ENCODE measurements at regions not wholly inside any gene's neighbourhood (a gene's known extent, or its start where the extent isn't known, plus 50 kb on each side); places are given as distances from the start of the nearest gene placed in this dataset.

DNA sequence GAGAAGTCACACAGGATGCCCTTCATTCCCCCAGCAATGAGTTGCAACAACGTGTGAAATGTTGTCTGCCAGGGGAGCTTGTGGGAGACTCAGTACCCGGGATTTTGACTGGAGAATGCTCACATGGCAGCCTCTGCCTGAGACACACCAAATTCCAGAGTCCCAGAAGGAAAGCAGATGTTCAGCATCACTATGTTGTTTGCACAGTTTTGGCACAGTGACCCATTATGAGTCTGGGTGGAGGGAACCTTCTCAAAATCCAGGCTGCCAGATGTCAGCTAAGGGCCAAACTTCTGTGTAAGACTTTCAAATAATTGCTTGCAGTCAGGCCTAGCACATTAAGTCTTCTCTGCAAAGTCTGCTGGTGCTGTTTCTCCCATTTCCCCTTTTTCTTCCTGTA, 1029.7 kb upstream of the TENM3 start:
- no peaks in the 10 kb centered on the region for H3K4me1 ChIP-seq
- peak in 1 of 4 donors; percentile 1 for DNase-seq

DNA sequence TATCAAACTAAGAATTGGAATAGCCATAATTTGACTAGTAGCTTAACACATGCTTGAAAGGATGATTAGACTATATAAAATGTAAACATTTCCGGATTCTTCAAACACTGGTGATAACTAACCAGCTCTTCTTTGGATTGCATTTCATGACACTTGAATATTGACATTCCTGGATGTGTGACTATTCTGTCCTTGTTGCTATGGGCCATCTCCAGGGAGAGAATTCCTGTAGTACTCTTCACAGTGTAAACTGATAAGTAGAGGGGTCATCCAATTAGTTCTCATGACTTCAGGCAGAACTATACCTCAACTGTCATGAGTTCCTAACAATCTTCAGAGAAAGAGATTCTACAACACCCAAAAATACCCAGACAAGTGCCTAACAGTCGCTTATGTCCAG, 1026.7 kb upstream of the TENM3 start:
- H3K36me3 ChIP-seq (replicated peaks in 1 of 2; ENCODE audit: insufficient read depth in 1 of 2, low read depth in 2 of 2): no peaks in the 10 kb centered on the region
- no peaks in the 10 kb centered on the region for H3K4me1 ChIP-seq
- TF ChIP-seq, protein P1, sequence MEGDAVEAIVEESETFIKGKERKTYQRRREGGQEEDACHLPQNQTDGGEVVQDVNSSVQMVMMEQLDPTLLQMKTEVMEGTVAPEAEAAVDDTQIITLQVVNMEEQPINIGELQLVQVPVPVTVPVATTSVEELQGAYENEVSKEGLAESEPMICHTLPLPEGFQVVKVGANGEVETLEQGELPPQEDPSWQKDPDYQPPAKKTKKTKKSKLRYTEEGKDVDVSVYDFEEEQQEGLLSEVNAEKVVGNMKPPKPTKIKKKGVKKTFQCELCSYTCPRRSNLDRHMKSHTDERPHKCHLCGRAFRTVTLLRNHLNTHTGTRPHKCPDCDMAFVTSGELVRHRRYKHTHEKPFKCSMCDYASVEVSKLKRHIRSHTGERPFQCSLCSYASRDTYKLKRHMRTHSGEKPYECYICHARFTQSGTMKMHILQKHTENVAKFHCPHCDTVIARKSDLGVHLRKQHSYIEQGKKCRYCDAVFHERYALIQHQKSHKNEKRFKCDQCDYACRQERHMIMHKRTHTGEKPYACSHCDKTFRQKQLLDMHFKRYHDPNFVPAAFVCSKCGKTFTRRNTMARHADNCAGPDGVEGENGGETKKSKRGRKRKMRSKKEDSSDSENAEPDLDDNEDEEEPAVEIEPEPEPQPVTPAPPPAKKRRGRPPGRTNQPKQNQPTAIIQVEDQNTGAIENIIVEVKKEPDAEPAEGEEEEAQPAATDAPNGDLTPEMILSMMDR (IDR thresholded peaks at IDR 0.05): no peak
- no peak for TF ChIP-seq POLR2A (IDR thresholded peaks at IDR 0.05)
- no peak overlapping the region for H3K4me3 ChIP-seq
- no peak for ATAC-seq
- no peak overlapping the region for H3K27ac ChIP-seq
- WGBS, 2 donors: 39 to 43% methylated on average over 2 of the region's 2 CpGs
- no peaks in the 10 kb centered on the region for H3K9me3 ChIP-seq
- H3K27me3 ChIP-seq: no peaks in the 10 kb centered on the region
- intact Hi-C loops (cut with DNase I): no loop called here
- no peak for DNase-seq

More for the DNA sequence above, 1029.7 kb upstream of the TENM3 start:
- no peak overlapping the region for H3K4me3 ChIP-seq
- no peak for ATAC-seq
- intact Hi-C loops (cut with DNase I): no loop called here
- 40 to 46% methylated on average over 2 of the region's 2 CpGs for WGBS, 2 donors
- H3K36me3 ChIP-seq (replicated peaks in 1 of 2; ENCODE audit: insufficient read depth in 1 of 2, low read depth in 2 of 2): no peaks in the 10 kb centered on the region
- no peaks in the 10 kb centered on the region for H3K27me3 ChIP-seq
- H3K9me3 ChIP-seq: no peaks in the 10 kb centered on the region
- H3K27ac ChIP-seq: no peak overlapping the region
- no peak for TF ChIP-seq POLR2A (IDR thresholded peaks at IDR 0.05)
- TF ChIP-seq, protein P1 (IDR thresholded peaks at IDR 0.05): no peak

DNA sequence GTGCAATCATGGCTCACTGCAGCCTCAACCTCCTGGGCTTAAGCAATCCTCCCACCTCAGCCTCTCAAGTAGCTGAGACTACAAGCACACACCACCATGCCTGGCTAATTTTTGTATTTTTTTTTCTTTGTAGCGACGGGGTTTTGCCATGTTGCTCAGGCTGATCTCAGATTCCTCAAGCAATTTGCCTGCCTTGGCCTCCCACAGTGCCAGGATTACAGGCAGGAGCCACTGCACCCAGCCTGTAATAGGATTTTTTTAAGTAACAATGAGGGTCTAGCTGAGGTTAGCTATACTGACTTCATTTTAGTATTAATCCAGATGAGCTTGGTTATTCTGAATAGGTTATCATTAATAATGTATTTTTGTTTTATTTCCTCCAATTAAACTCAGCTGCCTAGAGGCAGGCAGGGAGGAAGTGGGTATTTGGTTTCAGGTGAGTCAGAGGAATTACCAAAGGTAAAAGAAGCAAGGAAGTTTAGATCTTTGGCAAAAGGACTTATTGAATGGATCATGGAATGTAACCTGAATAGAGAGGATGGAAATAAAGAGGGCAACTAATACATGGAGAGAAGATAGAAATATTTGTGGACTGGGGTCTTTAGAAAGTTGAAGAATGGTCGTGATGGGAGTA, 1023.3 kb upstream of the TENM3 start:
- Histone ChIP-seq H3K9me3 (no peaks in the 10 kb centered on the region), H3K27ac (no peak overlapping the region), H3K27me3 (no peaks in the 10 kb centered on the region), H3K4me3 (no peak overlapping the region), H3K4me1 (no peaks in the 10 kb centered on the region), H3K36me3 (replicated peaks in 1 of 2; ENCODE audit: insufficient read depth in 1 of 2, low read depth in 2 of 2) (no peaks in the 10 kb centered on the region)
- no peak for DNase-seq
- TF ChIP-seq, protein P1 (IDR thresholded peaks at IDR 0.05): no peak
- TF ChIP-seq POLR2A (IDR thresholded peaks at IDR 0.05): no peak
- 44 to 64% methylated on average over 3 of the region's 3 CpGs for WGBS, 2 donors
- intact Hi-C loops (cut with DNase I): no loop called here
- no peak for ATAC-seq

DNA sequence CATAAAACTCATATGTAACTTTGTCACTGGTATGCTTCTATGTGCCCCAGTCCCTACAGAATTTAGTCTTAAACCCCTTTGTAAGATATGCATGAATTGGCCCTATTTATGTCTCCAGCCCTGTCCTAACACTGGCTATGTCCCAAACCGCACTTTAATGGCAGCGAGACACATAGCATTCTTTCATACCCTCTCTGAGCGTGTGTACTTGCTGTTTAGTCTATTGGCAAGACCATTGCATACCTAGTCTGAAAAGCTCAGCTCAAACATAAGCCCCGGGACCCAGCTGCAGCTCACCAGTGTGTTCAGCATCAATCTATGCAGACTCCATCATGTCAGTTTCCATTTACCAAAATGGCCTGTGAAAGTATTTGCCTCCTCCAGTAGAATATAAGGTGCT, 1018.4 kb upstream of the TENM3 start:
- Histone ChIP-seq H3K4me3 (no peak overlapping the region), H3K27me3 (no peaks in the 10 kb centered on the region), H3K36me3 (replicated peaks in 1 of 2; ENCODE audit: insufficient read depth in 1 of 2, low read depth in 2 of 2) (no peaks in the 10 kb centered on the region), H3K27ac (no peak overlapping the region), H3K4me1 (no peaks in the 10 kb centered on the region), H3K9me3 (no peaks in the 10 kb centered on the region)
- no peak for DNase-seq
- intact Hi-C loops (cut with DNase I): no loop called here
- ATAC-seq: no peak
- TF ChIP-seq, protein P1 (IDR thresholded peaks at IDR 0.05): no peak
- no peak for TF ChIP-seq POLR2A (IDR thresholded peaks at IDR 0.05)
- WGBS, 2 donors: 77 to 91% methylated on average over 4 of the region's 4 CpGs

DNA sequence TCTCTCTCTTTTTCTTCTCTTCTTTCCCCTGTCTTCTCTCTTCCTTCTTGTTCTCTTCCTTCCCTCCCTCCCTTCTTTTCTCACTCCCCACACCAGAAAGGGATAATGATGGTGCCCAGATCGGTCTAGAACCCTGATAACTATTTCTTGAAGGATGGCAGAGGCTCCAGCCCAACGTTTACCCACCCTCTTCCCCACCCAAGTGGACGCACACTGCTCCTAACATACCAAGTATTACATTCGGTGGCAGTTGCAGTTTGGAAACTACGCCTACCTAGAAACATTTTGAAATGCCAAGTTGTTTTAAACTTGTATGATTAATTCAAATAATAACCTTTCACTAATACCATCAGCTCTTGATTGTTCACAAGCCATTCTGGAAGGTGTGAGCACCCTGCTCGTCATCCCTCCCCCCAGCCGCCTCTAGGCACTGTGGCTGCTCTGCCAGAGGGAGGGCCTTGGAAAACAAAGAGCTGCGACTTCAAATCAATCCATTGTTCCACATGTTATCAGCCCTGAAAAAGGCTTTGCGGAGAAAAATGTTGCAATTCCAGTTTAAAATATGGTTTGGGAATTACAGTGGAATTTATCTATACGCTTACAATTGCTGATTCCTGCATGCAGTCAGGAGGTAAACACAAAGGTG, 1017.5 kb upstream of the TENM3 start:
- intact Hi-C loops (cut with DNase I): no loop called here
- Histone ChIP-seq H3K36me3 (replicated peaks in 1 of 2; ENCODE audit: insufficient read depth in 1 of 2, low read depth in 2 of 2) (no peaks in the 10 kb centered on the region), H3K4me1 (no peaks in the 10 kb centered on the region), H3K4me3 (no peak overlapping the region), H3K27me3 (no peaks in the 10 kb centered on the region), H3K27ac (no peak overlapping the region), H3K9me3 (no peaks in the 10 kb centered on the region)
- TF ChIP-seq, protein P1 (IDR thresholded peaks at IDR 0.05): no peak
- no peak for TF ChIP-seq POLR2A (IDR thresholded peaks at IDR 0.05)
- DNase-seq: no peak
- ATAC-seq: no peak
- WGBS, 2 donors: 23 to 28% methylated on average over 10 of the region's 10 CpGs
